ENCODE measurements at regions not wholly inside any gene's neighbourhood (a gene's known extent, or its start where the extent isn't known, plus 50 kb on each side); places are given as distances from the start of the nearest gene placed in this dataset.

GRCh38 chr15:24862726-24863521, 91.9 kb upstream of the SNRPN start:
- TF ChIP-seq CTCF (IDR thresholded peaks at IDR 0.05) (no peak), POLR2A (IDR thresholded peaks at IDR 0.05) (no peak)

Measured in body of pancreas (tissue), 4 donors.